H1 (cell line): ENCODE measurements at regions not wholly inside any gene's neighbourhood (a gene's known extent, or its start where the extent isn't known, plus 50 kb on each side); places are given as distances from the start of the nearest gene placed in this dataset.
A peak's percentile ranks its signal among the peaks of the same experiment; 100 is the strongest.

ENCODE experiments used
- CTCF ChIA-PET: fragments of 300-600 bp; sonication (Branson Sonifier 250); formaldehyde crosslinking; loops from one replicate; lab custom pipeline; 2021; ENCODE audit not compliant: partially characterized antibody; lab: Charles Lee
- POLR2A ChIA-PET: fragments of 300-600 bp; sonication (Branson Sonifier 250); formaldehyde crosslinking; loops from one replicate; lab custom pipeline; 2021; ENCODE audit warnings: inconsistent platforms; ENCODE audit not compliant: partially characterized antibody; lab: Charles Lee
- DNase-seq, 2 experiments: peaks; one replicate each; pipeline versions ENCODE4 v3.0.0 to v3.0.0-alpha.2; 2010 to 2022; ENCODE audit warnings: low spot score in 2 of 2, low read depth in 1 of 2, mixed read lengths in 1 of 2
- FAIRE-seq: peaks from 2 replicates; lab custom pipeline; 2011; peaks lifted over from hg19 to GRCh38; lab: Jason Lieb, UNC
- H2AFZ ChIP-seq: 2 replicates; pipeline ENCODE4 v1.8.1; 2012; ENCODE audit warnings: low read length, inconsistent platforms
- H2AK5ac ChIP-seq: 2 replicates; pipeline ENCODE4 v1.6.1; 2013; ENCODE audit warnings: low read depth, low read length
- H2BK120ac ChIP-seq: replicated peaks from 2 replicates; pipeline ENCODE3; 2013; ENCODE audit warnings: low read depth, low read length, inconsistent platforms
- H2BK12ac ChIP-seq: 2 replicates; pipeline ENCODE4 v1.6.1; 2013; ENCODE audit warnings: low read depth, low read length
- H2BK15ac ChIP-seq: 2 replicates; pipeline ENCODE4 v1.6.1; 2013; ENCODE audit warnings: low read length
- H2BK20ac ChIP-seq: 2 replicates; pipeline ENCODE4 v1.6.1; 2013; ENCODE audit warnings: low read length
- H2BK5ac ChIP-seq: 2 replicates; pipeline ENCODE4 v1.6.1; 2013; ENCODE audit warnings: low read depth, low read length
- H3K14ac ChIP-seq: 2 replicates; pipeline ENCODE4 v1.6.1; 2013; ENCODE audit warnings: inconsistent platforms; ENCODE audit not compliant: insufficient read length
- H3K18ac ChIP-seq: 2 replicates; pipeline ENCODE4 v1.6.1; 2013; ENCODE audit warnings: low read length; ENCODE audit errors: extremely low read depth
- H3K23ac ChIP-seq: 2 replicates; pipeline ENCODE4 v1.6.1; 2013; ENCODE audit warnings: inconsistent platforms; ENCODE audit not compliant: insufficient read length
- H3K23me2 ChIP-seq: 2 replicates; pipeline ENCODE4 v1.6.1; 2013; ENCODE audit warnings: low read depth, low read length
- H3K27ac ChIP-seq: 2 replicates; pipeline ENCODE4 v1.6.1; 2011; ENCODE audit warnings: low read depth, low read length, inconsistent platforms
- H3K27me3 ChIP-seq, 4 experiments: replicated peaks in 1 of 4; 1 replicate in 1 of 4; 2 replicates in 3 of 4; pipeline versions ENCODE4 v1.6.1 to v1.8.1; 2011 to 2013; ENCODE audit warnings: low read length in 3 of 4, mild to moderate bottlenecking in 3 of 4, inconsistent platforms in 2 of 4, mixed read lengths in 2 of 4, moderate library complexity in 1 of 4; ENCODE audit not compliant: control insufficient read depth in 3 of 4, insufficient read depth in 3 of 4; ENCODE audit errors: extremely low read depth in 1 of 4
- H3K36me3 ChIP-seq, 4 experiments: 2 replicates each; pipeline versions ENCODE4 v1.6.1 to v1.8.1; 2011 to 2013; ENCODE audit warnings: mild to moderate bottlenecking in 4 of 4, low read length in 3 of 4, moderate library complexity in 2 of 4, control low read depth in 1 of 4, inconsistent platforms in 1 of 4; ENCODE audit not compliant: insufficient read depth in 4 of 4, control insufficient read depth in 2 of 4
- H3K4ac ChIP-seq: replicated peaks from 2 replicates; pipeline ENCODE3; 2013; ENCODE audit warnings: low read length, low read depth, mixed read lengths, inconsistent platforms; ENCODE audit not compliant: insufficient read length
- H3K4me1 ChIP-seq, 4 experiments: replicated peaks in 1 of 4; 1 replicate in 1 of 4; 2 replicates in 3 of 4; pipeline versions ENCODE4 v1.6.1 to v1.8.1; 2011 to 2013; ENCODE audit warnings: low read length in 3 of 4, inconsistent platforms in 2 of 4, mixed read lengths in 1 of 4; ENCODE audit not compliant: insufficient read depth in 4 of 4, control insufficient read depth in 3 of 4
- H3K4me2 ChIP-seq, 2 experiments: 2 replicates each; pipeline versions ENCODE4 v1.6.1 to v1.8.1; 2011 to 2013; ENCODE audit warnings: low read depth in 2 of 2, low read length in 2 of 2, control low read depth in 1 of 2, inconsistent platforms in 1 of 2, mild to moderate bottlenecking in 1 of 2; ENCODE audit not compliant: insufficient read depth in 1 of 2
- H3K4me3 ChIP-seq, 4 experiments: fragments of 200-600, 300-600 bp in 1 of 4; sonication (generic), shearing (Covaris generic), sonication (Bioruptor Twin) in 1 of 4; 2 replicates each; pipeline versions ENCODE4 v1.5.1 to v1.8.1; 2011 to 2016; ENCODE audit warnings: low read length in 4 of 4, low read depth in 3 of 4, control low read depth in 2 of 4, inconsistent platforms in 2 of 4, mild to moderate bottlenecking in 2 of 4, mixed read lengths in 1 of 4, moderate library complexity in 1 of 4; ENCODE audit not compliant: insufficient read depth in 2 of 4; ENCODE audit errors: extremely low read depth in 1 of 4
- H3K56ac ChIP-seq: replicated peaks from 2 replicates; pipeline ENCODE3; 2013; ENCODE audit warnings: low read depth, mild to moderate bottlenecking, mixed read lengths, low read length, inconsistent platforms; ENCODE audit not compliant: insufficient read length
- H3K79me1 ChIP-seq: 2 replicates; pipeline ENCODE4 v1.6.1; 2013; ENCODE audit warnings: low read depth, low read length, control low read depth
- H3K79me2 ChIP-seq, 2 experiments: 2 replicates each; pipeline versions ENCODE4 v1.6.1 to v1.8.1; 2012 to 2013; ENCODE audit warnings: low read length in 2 of 2, mild to moderate bottlenecking in 2 of 2, inconsistent platforms in 1 of 2; ENCODE audit not compliant: insufficient read depth in 2 of 2, control insufficient read depth in 1 of 2
- H3K9ac ChIP-seq, 4 experiments: replicated peaks in 1 of 4; 1 replicate in 1 of 4; 2 replicates in 3 of 4; pipeline versions ENCODE4 v1.6.1 to v1.8.1; 2011 to 2013; ENCODE audit warnings: low read depth in 3 of 4, low read length in 3 of 4, control low read depth in 2 of 4, mild to moderate bottlenecking in 2 of 4, moderate library complexity in 2 of 4, inconsistent platforms in 1 of 4; ENCODE audit errors: extremely low read depth in 1 of 4
- H3K9me3 ChIP-seq, 2 experiments: 2 replicates each; pipeline versions ENCODE4 v1.6.1 to v1.8.1; 2012 to 2013; ENCODE audit warnings: mild to moderate bottlenecking in 2 of 2, moderate library complexity in 2 of 2, control low read depth in 1 of 2, inconsistent platforms in 1 of 2, low read depth in 1 of 2, low read length in 1 of 2, mixed read lengths in 1 of 2; ENCODE audit not compliant: insufficient read depth in 2 of 2
- H4K20me1 ChIP-seq, 2 experiments: replicated peaks in 1 of 2; 2 replicates each; pipeline versions ENCODE3 to v1.8.1; 2011 to 2013; ENCODE audit warnings: inconsistent platforms in 2 of 2, low read length in 2 of 2, mild to moderate bottlenecking in 1 of 2; ENCODE audit not compliant: insufficient read depth in 2 of 2, control insufficient read depth in 1 of 2
- H4K5ac ChIP-seq: 2 replicates; pipeline ENCODE4 v1.6.1; 2013; ENCODE audit warnings: low read length, low read depth, mixed read lengths, inconsistent platforms; ENCODE audit not compliant: insufficient read length
- H4K8ac ChIP-seq: 2 replicates; pipeline ENCODE4 v1.8.0; 2013; ENCODE audit warnings: mild to moderate bottlenecking, moderate library complexity, low read length, inconsistent platforms; ENCODE audit not compliant: insufficient read depth; ENCODE audit errors: extremely low read depth
- H4K91ac ChIP-seq: replicated peaks from 2 replicates; pipeline ENCODE3; 2013; ENCODE audit warnings: low read length, mixed read lengths, inconsistent platforms; ENCODE audit not compliant: insufficient read length
- CHD1 ChIP-seq: IDR thresholded peaks from 2 replicates; pipeline ENCODE4 v1.6.1; 2012; ENCODE audit warnings: low read depth, low read length, improper control_type of control experiment
- CTBP2 ChIP-seq: IDR thresholded peaks from 2 replicates; pipeline ENCODE4 v1.7.0; 2011; ENCODE audit warnings: borderline replicate concordance, mild to moderate bottlenecking, moderate library complexity, mixed read lengths, low read length; ENCODE audit not compliant: insufficient read depth, insufficient read length
- KDM4A ChIP-seq: IDR thresholded peaks from one replicate; pipeline ENCODE4 v1.7.1; 2012; ENCODE audit warnings: low read depth, mild to moderate bottlenecking, moderate library complexity, low read length, inconsistent platforms; ENCODE audit not compliant: severe bottlenecking
- MAX ChIP-seq: IDR thresholded peaks from 2 replicates; pipeline ENCODE4 v1.6.1; 2012; ENCODE audit warnings: inconsistent platforms
- POLR2AphosphoS5 ChIP-seq: IDR thresholded peaks from 2 replicates; pipeline ENCODE4 v1.6.1; 2011; ENCODE audit warnings: low read depth, low read length
- SAP30 ChIP-seq: fragments of 300-600 bp; sonication (generic); IDR thresholded peaks from 2 replicates; pipeline ENCODE4 v1.7.1; 2012; ENCODE audit warnings: low read length, moderate library complexity, mild to moderate bottlenecking, inconsistent platforms; ENCODE audit not compliant: insufficient read depth, insufficient replicate concordance
- SP1 ChIP-seq: IDR thresholded peaks from 2 replicates; pipeline ENCODE4 v1.6.1; 2011; ENCODE audit warnings: low read depth, low read length
- SP4 ChIP-seq: IDR thresholded peaks from 2 replicates; pipeline ENCODE4 v1.6.1; 2012; ENCODE audit warnings: low read length, inconsistent platforms
- SRF ChIP-seq: IDR thresholded peaks from 2 replicates; pipeline ENCODE4 v1.6.1; 2011; ENCODE audit warnings: mild to moderate bottlenecking, low read depth, low read length, moderate library complexity
- USF2 ChIP-seq: IDR thresholded peaks from 2 replicates; pipeline ENCODE4 v1.6.1; 2011; ENCODE audit warnings: low read length, improper control_type of control experiment
- WGBS, 2 experiments: shearing (Covaris generic) in 1 of 2; methylation state at CpG; one replicate each; pipeline versions ENCODE4 v1.1.6 to v1.1.7; 2013 to 2015; ENCODE audit warnings: low lambda C conversion rate in 2 of 2, mixed read lengths in 2 of 2, inconsistent platforms in 1 of 2, low coverage in 1 of 2, missing lambda C conversion rate in 1 of 2; ENCODE audit not compliant: insufficient replicate concordance in 2 of 2, insufficient coverage in 1 of 2, insufficient read length in 1 of 2; ENCODE audit errors: extremely low coverage in 1 of 2, missing lambda C conversion rate in 1 of 2; 5-methylcytosine and 5-hydroxymethylcytosine counted together

GRCh38 chr1:5717031-5717682 is 275.1 kb downstream of the NPHP4 start:
- CTCF ChIA-PET = interaction anchor here (0.6 to 8.8 kb wide), 5 partner anchors 9 to 202 kb away, joined by 3 to 40 read pairs (median 5); no protein-coding TSS in a partner anchor
- POLR2A ChIA-PET = interaction anchor here (0.5 to 1.5 kb wide), 4 partner anchors 35 to 49 kb away, joined by 3 to 5 read pairs (median 4); no protein-coding TSS in a partner anchor
- peak overlapping the region; percentile 37 to 42; a peak in 3 of 4 replicates for H3K4me2 ChIP-seq
- TF ChIP-seq USF2 (no peak), POLR2AphosphoS5 (no peak), MAX (no peak), KDM4A (no peak), SP4 (no peak), CTBP2 (no peak), SAP30 (no peak), SP1 (no peak), SRF (no peak), CHD1 (no peak)

More at GRCh38 chr1:5717031-5717682, 275.1 kb downstream of the NPHP4 start:
- Histone ChIP-seq H3K4me3 (peak overlapping the region in 1 of 4 experiments; percentile 9; a peak in 1 of 8 replicates), H2AK5ac (peak overlapping the region; percentile 94; the same call in 1 of the 2 replicates), H3K4me1 (peaks cover 3 to 18% (median 13%) of the 10 kb centered on the region in 4 experiments), H3K79me2 (no peaks in the 10 kb centered on the region), H4K20me1 (no peaks in the 10 kb centered on the region), H3K9me3 (peaks cover 6 to 9% of the 10 kb centered on the region in 2 experiments; a peak in 2 of 4 replicates), H3K27me3 (peaks cover 0 to 2% (median 0%) of the 10 kb centered on the region in 4 experiments; a peak in 3 of 7 replicates), H3K9ac (no peak overlapping the region; a peak in 1 of 7 replicates), H2BK120ac (no peak overlapping the region), H3K18ac (no peak overlapping the region; the same call in 1 of the 2 replicates), H3K27ac (no peak overlapping the region), H3K23me2 (no peaks in the 10 kb centered on the region), H4K8ac (no peak overlapping the region), H3K14ac (no peak overlapping the region), H2BK12ac (peak overlapping the region; percentile 82), H2AFZ (no peak overlapping the region; the same call in 1 of the 2 replicates), H3K56ac (no peak overlapping the region), H3K4ac (no peak overlapping the region), H2BK15ac (no peak overlapping the region; the same call in 1 of the 2 replicates), H2BK5ac (no peak overlapping the region; the same call in 1 of the 2 replicates), H4K91ac (no peak overlapping the region), H4K5ac (no peak overlapping the region), H3K23ac (no peak overlapping the region), H3K36me3 (no peaks in the 10 kb centered on the region), H3K79me1 (no peaks in the 10 kb centered on the region), H2BK20ac (peak overlapping the region; percentile 86)
- FAIRE-seq (no peak), DNase-seq (no peak)
- 77% methylated on average over 11 of the region's 11 CpGs; no CpG with 5 or more reads in 1 of the 2 experiments for WGBS, 2 experiments
